ENCODE measurements at regions not wholly inside any gene's neighbourhood (a gene's known extent, or its start where the extent isn't known, plus 50 kb on each side); places are given as distances from the start of the nearest gene placed in this dataset.

GRCh38 chr6:140140891-140141290, 766.4 kb upstream of the CITED2 start:
- no peak for DNase-seq

GRCh38 chr6:140138311-140139010, 764.0 kb upstream of the CITED2 start:
- DNase-seq = no peak

- no peak for DNase-seq
Observed at GRCh38 chr6:140134224-140134623, 759.8 kb upstream of the CITED2 start.

- DNase-seq = no peak
Observed at GRCh38 chr6:140130074-140130473, 755.6 kb upstream of the CITED2 start.

GRCh38 chr6:140124498-140124897, 750.0 kb upstream of the CITED2 start:
- no peak for DNase-seq

GRCh38 chr6:140108167-140108566, 733.7 kb upstream of the CITED2 start:
- DNase-seq = no peak

- no peak for DNase-seq
Observed at GRCh38 chr6:140107216-140107615, 732.8 kb upstream of the CITED2 start.

- DNase-seq = no peak
Observed at GRCh38 chr6:140105857-140106256, 731.4 kb upstream of the CITED2 start.

- no peak for DNase-seq
Observed at GRCh38 chr6:140105241-140105640, 730.8 kb upstream of the CITED2 start.

GRCh38 chr6:140101818-140102217, 727.4 kb upstream of the CITED2 start:
- no peak for DNase-seq

- no peak for DNase-seq
Observed at GRCh38 chr6:140101367-140101766, 726.9 kb upstream of the CITED2 start.

- DNase-seq = no peak
Observed at GRCh38 chr6:140095532-140095931, 721.1 kb upstream of the CITED2 start.

GRCh38 chr6:140091895-140092294, 717.4 kb upstream of the CITED2 start:
- no peak for DNase-seq

- DNase-seq = no peak
Observed at GRCh38 chr6:140090871-140091270, 716.4 kb upstream of the CITED2 start.

- DNase-seq = no peak
Observed at GRCh38 chr6:140083375-140083774, 708.9 kb upstream of the CITED2 start.

- DNase-seq = no peak
Observed at GRCh38 chr6:140082867-140083297, 708.4 kb upstream of the CITED2 start.

GRCh38 chr6:140079328-140079727, 704.9 kb upstream of the CITED2 start:
- DNase-seq = no peak

GRCh38 chr6:140078561-140079125, 704.2 kb upstream of the CITED2 start:
- DNase-seq = no peak

GRCh38 chr6:140077827-140078560, 703.5 kb upstream of the CITED2 start:
- no peak for DNase-seq

GRCh38 chr6:140076105-140076504, 701.7 kb upstream of the CITED2 start:
- no peak for DNase-seq

GRCh38 chr6:140073456-140073855, 699.0 kb upstream of the CITED2 start:
- DNase-seq = no peak

GRCh38 chr6:140071601-140072062, 697.2 kb upstream of the CITED2 start:
- DNase-seq = no peak

- no peak for DNase-seq
Observed at GRCh38 chr6:140070846-140071473, 696.5 kb upstream of the CITED2 start.

- no peak for DNase-seq
Observed at GRCh38 chr6:140069576-140069975, 695.1 kb upstream of the CITED2 start.

All from NCI-H510A treated with DMSO at 0.1 percent for 48 hours (cell line).